WERI-Rb-1 (cell line): ENCODE measurements at regions not wholly inside any gene's neighbourhood (a gene's known extent, or its start where the extent isn't known, plus 50 kb on each side); places are given as distances from the start of the nearest gene placed in this dataset.

Source experiments
- DNase-seq: peaks from one replicate; pipeline ENCODE4 v3.0.0-alpha.2; 2020
- H3K27ac ChIP-seq: fragments of 250-450 bp; sonication (Bioruptor Pico); 2 replicates; pipeline ENCODE4 v1.5.1; 2020; ENCODE audit warnings: mild to moderate bottlenecking, moderate library complexity
- H3K27me3 ChIP-seq: fragments of 250-450 bp; sonication (Bioruptor Pico); 2 replicates; pipeline ENCODE4 v1.5.1; 2021; ENCODE audit warnings: mild to moderate bottlenecking, low read depth, moderate library complexity; ENCODE audit not compliant: insufficient read depth, severe bottlenecking
- H3K36me3 ChIP-seq: fragments of 250-450 bp; sonication (Bioruptor Pico); 2 replicates; pipeline ENCODE4 v1.5.1; 2020; ENCODE audit warnings: mild to moderate bottlenecking, moderate library complexity
- H3K4me3 ChIP-seq: 2 replicates; pipeline ENCODE4 v1.5.1; 2011; ENCODE audit warnings: low read depth, mild to moderate bottlenecking, control low read depth, low read length
- H3K9me3 ChIP-seq: fragments of 250-450 bp; sonication (Bioruptor Pico); 2 replicates; pipeline ENCODE4 v1.5.1; 2021; ENCODE audit warnings: mild to moderate bottlenecking, moderate library complexity; ENCODE audit not compliant: severe bottlenecking
- TF ChIP-seq, protein P1 (sequence below): IDR thresholded peaks from 2 replicates; pipeline ENCODE4 v1.5.1; 2011; ENCODE audit warnings: low read depth, mild to moderate bottlenecking, control low read depth, inconsistent platforms, low read length

DNA sequence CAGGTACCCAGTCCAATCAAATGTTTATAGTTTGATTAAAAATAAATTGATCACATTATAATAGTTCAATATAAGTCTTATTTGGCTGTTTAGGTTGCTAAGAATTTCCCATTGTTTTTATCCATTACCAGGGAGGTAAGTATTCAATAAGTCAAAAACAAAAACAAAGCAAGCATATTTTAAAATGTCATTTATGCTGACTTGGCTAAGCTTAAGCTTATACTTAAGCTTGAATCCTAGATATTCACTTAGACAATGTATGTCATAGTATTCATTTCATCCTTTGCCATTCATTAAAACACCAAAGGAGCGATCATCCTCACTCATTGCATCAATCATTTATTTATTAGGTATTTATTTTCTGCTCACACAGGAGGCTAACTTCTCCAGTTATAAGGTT lies 144.9 kb downstream of the PRL start:
- H3K27ac ChIP-seq = no peak overlapping the region

DNA sequence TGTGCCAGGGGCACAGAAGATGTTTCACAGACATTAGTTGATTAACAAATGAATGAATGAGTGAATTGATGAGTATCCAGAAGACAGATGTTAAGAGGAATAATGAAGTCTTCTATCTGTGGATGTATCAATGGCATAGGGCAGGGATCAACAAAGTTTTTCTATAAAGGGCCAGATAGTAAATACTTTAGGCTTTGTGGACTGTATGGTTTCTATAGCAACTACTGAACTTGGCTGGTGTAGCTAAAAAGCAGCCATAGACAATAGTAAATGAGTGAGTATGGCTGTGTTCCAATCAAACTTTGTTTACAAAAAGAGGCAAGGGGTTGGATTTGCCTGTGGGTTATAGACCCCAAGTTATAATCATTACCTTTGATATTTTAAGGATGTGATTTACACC lies 144.0 kb downstream of the PRL start:
- no peaks in the 10 kb centered on the region for H3K36me3 ChIP-seq
- no peak overlapping the region for H3K4me3 ChIP-seq
- H3K27ac ChIP-seq = no peak overlapping the region
- no peaks in the 10 kb centered on the region for H3K9me3 ChIP-seq
- DNase-seq = no peak
- no peaks in the 10 kb centered on the region for H3K27me3 ChIP-seq
- TF ChIP-seq, protein P1, sequence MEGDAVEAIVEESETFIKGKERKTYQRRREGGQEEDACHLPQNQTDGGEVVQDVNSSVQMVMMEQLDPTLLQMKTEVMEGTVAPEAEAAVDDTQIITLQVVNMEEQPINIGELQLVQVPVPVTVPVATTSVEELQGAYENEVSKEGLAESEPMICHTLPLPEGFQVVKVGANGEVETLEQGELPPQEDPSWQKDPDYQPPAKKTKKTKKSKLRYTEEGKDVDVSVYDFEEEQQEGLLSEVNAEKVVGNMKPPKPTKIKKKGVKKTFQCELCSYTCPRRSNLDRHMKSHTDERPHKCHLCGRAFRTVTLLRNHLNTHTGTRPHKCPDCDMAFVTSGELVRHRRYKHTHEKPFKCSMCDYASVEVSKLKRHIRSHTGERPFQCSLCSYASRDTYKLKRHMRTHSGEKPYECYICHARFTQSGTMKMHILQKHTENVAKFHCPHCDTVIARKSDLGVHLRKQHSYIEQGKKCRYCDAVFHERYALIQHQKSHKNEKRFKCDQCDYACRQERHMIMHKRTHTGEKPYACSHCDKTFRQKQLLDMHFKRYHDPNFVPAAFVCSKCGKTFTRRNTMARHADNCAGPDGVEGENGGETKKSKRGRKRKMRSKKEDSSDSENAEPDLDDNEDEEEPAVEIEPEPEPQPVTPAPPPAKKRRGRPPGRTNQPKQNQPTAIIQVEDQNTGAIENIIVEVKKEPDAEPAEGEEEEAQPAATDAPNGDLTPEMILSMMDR = no peak

More for the DNA sequence above, 144.9 kb downstream of the PRL start:
- Histone ChIP-seq H3K9me3 (no peaks in the 10 kb centered on the region), H3K4me3 (no peak overlapping the region), H3K27me3 (no peaks in the 10 kb centered on the region), H3K36me3 (no peaks in the 10 kb centered on the region)
- DNase-seq = no peak
- TF ChIP-seq, protein P1 = no peak

DNA sequence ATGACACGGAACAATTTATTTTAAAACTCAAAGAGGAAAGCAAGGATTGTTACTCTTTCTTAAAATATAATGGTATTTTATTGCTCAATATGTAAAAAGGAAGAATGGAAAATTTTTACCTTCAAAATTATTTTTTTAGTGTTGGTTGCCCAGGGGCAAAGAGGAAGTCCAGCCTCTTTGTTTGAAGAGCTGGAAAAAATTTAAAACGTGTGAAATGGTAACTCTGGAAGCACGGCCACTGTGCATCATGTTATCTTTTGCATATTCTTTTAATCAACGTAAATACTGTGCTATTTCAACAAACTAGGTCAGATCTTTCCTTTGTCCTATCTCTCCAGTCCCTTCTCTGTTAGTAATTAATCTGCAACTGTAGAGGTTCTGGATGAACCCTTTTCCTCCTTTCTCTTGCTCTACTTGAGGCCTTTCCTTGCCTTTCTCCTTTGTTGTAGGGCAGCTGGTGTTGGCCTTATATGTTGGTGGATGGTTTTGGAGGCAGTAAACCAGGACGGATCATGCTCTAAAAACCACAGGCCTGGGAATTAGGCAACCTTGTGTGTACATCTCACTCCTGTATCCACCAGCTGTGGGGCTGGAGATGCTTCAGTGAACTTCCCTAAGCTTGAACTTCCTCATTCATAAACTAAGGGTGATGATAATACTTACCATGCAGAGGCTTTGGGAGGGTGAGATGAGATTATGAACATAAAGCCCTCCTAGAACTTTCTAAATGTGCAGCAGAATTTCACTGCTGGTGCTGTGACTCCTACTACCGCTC lies 143.3 kb downstream of the PRL start:
- TF ChIP-seq, protein P1 = no peak
- no peaks in the 10 kb centered on the region for H3K9me3 ChIP-seq
- H3K4me3 ChIP-seq = no peak overlapping the region
- no peaks in the 10 kb centered on the region for H3K36me3 ChIP-seq
- H3K27me3 ChIP-seq = no peaks in the 10 kb centered on the region
- no peak overlapping the region for H3K27ac ChIP-seq
- DNase-seq = no peak

DNA sequence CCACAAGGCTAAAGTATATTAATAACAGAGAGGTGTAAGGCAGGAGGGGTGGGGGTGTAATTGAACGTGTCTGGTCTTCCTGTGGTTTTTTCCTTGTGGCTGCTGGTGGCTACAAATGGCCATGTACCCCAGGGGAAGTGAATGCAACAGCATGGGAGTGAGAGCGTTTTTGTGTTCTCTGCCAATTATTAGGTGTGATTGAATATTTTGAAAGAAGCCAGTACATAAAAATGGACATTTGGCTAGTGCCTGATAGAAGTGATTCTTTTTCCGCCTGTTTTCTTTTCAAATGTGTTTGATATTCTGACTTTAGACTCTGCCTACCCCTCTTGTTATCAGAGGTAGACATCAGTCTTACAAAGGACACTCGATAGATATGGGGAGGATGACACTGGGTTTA lies 141.3 kb downstream of the PRL start:
- no peaks in the 10 kb centered on the region for H3K9me3 ChIP-seq
- H3K27me3 ChIP-seq = no peaks in the 10 kb centered on the region
- no peak for DNase-seq
- H3K4me3 ChIP-seq = no peak overlapping the region
- H3K27ac ChIP-seq = no peak overlapping the region
- no peaks in the 10 kb centered on the region for H3K36me3 ChIP-seq
- TF ChIP-seq, protein P1 = no peak

DNA sequence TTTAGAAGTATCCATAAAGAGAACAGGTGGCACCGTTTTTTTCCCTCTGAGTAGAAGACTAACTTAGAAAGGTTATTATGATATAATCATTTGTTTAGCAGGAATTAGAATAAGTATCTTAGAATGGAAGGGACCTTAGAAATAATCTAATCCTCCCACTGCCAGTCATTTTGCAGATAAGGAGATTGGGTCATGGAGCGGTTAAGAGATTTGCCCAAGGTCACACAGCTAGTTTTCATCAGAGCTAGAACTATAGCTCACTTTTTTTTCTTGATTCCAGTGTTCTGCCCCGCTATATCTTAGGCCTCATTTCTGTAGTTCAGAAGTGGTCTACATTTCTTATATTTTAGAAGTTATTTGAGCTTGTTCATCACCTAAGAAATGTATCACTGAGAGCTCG lies 139.6 kb downstream of the PRL start:
- H3K4me3 ChIP-seq = no peak overlapping the region

More for the DNA sequence above, 139.6 kb downstream of the PRL start:
- Histone ChIP-seq H3K27ac (peak overlapping the region; percentile 32), H3K36me3 (no peaks in the 10 kb centered on the region), H3K9me3 (peaks cover 6% of the 10 kb centered on the region), H3K27me3 (no peaks in the 10 kb centered on the region)
- TF ChIP-seq, protein P1 = no peak
- peak; percentile 53 for DNase-seq
